ENCODE measurements at regions not wholly inside any gene's neighbourhood (a gene's known extent, or its start where the extent isn't known, plus 50 kb on each side); places are given as distances from the start of the nearest gene placed in this dataset.

GRCh38 chr19:34109596-34109995 is 62.7 kb upstream of the LSM14A start:
- H3K4me3 ChIP-seq (ENCODE audit: control insufficient read depth, low read depth, low read length): no peak overlapping the region
- TF ChIP-seq, protein P1, sequence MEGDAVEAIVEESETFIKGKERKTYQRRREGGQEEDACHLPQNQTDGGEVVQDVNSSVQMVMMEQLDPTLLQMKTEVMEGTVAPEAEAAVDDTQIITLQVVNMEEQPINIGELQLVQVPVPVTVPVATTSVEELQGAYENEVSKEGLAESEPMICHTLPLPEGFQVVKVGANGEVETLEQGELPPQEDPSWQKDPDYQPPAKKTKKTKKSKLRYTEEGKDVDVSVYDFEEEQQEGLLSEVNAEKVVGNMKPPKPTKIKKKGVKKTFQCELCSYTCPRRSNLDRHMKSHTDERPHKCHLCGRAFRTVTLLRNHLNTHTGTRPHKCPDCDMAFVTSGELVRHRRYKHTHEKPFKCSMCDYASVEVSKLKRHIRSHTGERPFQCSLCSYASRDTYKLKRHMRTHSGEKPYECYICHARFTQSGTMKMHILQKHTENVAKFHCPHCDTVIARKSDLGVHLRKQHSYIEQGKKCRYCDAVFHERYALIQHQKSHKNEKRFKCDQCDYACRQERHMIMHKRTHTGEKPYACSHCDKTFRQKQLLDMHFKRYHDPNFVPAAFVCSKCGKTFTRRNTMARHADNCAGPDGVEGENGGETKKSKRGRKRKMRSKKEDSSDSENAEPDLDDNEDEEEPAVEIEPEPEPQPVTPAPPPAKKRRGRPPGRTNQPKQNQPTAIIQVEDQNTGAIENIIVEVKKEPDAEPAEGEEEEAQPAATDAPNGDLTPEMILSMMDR (conservative IDR thresholded peaks at IDR 0.05; ENCODE audit: control insufficient read depth, insufficient read depth, low read depth, low read length): no peak
- DNase-seq (ENCODE audit: low read depth): no peak

DNA sequence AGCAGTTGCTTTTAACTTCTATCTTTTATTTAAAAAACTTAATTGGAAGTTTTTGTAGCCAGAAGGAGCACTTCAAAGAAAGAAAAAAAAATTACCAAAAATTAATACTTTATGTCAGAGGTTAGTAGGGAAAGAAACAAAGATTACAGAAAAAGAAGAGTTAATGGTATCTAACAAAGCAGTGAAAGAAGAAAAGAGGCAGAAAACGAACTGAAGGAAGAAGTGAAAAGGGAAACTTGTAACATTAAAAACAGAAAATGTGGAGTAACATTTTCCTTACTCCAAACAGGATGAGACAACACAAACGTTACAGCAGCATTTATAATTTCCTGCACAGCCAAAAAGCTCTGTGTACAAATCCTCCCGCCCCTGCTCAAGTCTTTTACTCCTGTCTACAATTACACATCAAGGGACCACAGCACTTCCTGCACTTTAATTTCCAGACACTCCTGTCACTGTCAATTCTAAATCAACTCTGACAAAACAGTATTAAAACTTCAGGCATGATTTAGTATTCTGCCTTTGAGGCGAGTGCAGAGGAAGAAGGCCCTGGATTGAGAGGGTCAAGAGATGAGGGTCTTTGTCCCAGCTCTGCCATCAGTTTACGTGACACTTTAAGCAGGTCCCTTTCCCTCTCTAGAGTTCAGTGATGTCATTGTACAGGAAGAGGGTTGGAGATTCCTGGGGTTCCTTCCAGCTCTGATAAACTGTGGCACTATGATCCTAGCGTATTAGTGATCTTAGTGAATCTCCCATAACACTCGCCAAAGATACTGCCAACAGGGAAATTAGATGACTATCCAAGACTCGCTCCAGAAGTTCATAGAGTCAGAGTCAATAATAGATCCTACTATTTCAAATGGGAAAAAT is 53.2 kb upstream of the LSM14A start:
- TF ChIP-seq, protein P1 (conservative IDR thresholded peaks at IDR 0.05; ENCODE audit: control insufficient read depth, insufficient read depth, low read depth, low read length): no peak
- no peak for DNase-seq (ENCODE audit: low read depth)
- H3K4me3 ChIP-seq (ENCODE audit: control insufficient read depth, low read depth, low read length): no peak overlapping the region

DNA sequence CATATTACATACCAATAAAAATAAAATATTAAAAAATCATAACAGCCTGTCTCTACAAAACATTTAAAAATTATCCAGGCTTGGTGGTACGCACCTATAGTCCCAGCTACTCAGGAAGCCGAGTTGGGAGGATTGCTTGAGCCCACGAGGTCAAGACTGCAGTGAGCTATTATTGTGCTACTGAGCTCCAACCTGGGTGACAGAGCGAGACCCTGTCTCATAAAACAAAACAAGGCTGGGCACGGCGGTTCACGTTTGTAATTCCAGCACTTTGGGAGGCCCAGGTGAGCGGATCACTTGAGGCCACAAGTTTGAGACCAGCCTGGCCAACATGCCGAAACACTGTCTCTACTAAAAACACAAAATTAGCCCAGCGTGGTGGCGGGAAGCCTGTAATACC is 52.2 kb upstream of the LSM14A start:
- TF ChIP-seq, protein P1 (conservative IDR thresholded peaks at IDR 0.05; ENCODE audit: control insufficient read depth, insufficient read depth, low read depth, low read length): no peak
- DNase-seq (ENCODE audit: low read depth): no peak
- H3K4me3 ChIP-seq (ENCODE audit: control insufficient read depth, low read depth, low read length): no peak overlapping the region

DNA sequence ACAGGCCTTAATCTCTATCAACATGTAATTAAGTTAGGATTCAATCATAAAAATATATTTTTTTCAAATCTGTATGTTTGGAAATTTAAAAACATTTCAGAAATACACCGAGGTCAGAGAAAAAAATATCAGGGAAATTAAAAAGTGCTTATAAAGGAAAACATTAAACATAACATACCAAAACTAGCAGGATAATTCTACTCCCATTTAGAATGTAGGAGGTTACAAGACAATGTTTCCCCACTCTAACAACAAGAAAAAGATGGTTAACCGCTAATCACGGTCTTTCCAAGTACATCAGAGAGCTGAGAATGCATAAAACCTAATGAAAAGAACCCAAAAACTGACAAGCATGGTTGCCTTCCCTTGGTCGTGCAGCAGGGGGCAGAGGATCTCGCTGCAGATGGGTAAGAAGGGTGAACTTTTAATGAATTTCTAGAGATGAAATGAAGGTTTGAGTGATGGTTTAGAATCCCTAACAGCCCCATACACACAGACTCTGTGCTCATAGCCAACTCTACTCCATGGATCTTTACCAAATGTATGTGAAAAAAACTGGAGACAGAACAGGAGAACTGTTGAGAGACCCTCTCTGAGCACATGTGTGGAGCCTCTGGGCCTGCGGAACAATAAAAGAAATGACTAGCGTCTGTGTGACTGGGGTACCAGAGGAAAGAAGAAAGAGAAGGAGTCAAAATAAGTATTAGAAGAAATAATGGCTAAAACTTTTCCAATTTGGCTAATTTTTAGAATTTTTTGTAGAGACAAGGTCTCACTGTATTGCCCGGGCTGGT is 51.3 kb upstream of the LSM14A start:
- TF ChIP-seq, protein P1 (conservative IDR thresholded peaks at IDR 0.05; ENCODE audit: control insufficient read depth, insufficient read depth, low read depth, low read length): peak; percentile 92
- DNase-seq (ENCODE audit: low read depth): peak; percentile 58
- H3K4me3 ChIP-seq (ENCODE audit: control insufficient read depth, low read depth, low read length): no peak overlapping the region
